Stimulated activated CD4-positive, alpha-beta T cell treated with anti-CD3 and anti-CD28 coated beads, TNF-alpha, amount 100 ng/mL, for 1 hour (primary cell): ENCODE measurements at regions not wholly inside any gene's neighbourhood (a gene's known extent, or its start where the extent isn't known, plus 50 kb on each side); places are given as distances from the start of the nearest gene placed in this dataset.

ENCODE experiments used
- DNase-seq, 3 donors: peaks; one replicate each; pipeline ENCODE4 v3.0.0-alpha.2; 2020; ENCODE audit warnings: low read depth in 3 of 3, low spot score in 1 of 3

DNA sequence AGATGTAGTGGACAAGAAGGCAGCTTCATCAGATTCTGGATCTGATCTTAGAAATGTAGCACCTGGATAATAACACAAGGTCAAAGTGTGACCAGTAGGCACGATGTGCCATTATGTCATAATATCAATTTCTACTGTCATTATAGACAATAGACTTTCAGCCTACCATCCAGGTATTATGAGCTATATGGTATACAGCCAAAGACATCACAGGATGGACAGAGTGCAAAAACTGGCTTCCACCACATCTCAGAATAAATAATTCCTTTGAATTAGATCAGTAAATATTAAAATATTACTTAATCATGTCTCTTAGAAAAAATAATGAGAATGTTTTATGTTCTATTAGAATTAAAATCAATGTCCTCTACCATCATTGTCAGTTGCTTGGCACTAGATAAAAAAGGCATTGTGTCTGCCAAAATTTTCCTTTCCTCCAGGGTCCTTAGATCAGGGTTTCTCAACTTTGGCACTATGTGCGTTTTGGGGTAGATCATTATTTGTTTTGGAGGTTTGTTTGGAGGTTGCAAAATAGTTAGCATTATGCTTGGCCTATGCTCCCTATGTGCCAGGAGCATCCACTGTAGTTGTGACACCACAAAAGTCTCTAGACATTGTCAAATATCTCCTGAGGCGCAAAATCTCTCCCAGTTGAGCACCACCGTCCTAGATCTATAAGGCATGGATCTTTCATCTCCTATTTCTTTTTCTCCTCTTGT lies 86.7 kb upstream of the NRIP1 start:
- no peak for DNase-seq

DNA sequence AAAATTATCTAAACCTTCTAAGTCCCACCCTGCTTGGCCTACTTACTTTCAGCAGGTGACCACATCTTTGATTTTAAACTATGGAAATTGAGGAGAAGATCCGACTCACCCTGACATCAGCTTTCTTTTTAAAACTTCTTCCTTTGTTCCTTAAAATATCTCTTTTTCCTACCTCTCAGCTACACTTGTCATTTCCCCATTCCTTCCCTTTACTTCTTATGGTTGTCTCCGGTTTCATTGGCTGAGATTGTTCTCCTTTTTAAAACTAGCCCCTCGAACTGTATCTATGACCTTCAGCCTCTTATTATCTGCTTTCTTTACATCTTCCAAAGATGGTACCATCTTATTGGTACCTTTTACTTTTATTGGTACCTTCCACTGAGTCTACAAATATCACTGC lies 87.8 kb upstream of the NRIP1 start:
- no peak for DNase-seq

DNA sequence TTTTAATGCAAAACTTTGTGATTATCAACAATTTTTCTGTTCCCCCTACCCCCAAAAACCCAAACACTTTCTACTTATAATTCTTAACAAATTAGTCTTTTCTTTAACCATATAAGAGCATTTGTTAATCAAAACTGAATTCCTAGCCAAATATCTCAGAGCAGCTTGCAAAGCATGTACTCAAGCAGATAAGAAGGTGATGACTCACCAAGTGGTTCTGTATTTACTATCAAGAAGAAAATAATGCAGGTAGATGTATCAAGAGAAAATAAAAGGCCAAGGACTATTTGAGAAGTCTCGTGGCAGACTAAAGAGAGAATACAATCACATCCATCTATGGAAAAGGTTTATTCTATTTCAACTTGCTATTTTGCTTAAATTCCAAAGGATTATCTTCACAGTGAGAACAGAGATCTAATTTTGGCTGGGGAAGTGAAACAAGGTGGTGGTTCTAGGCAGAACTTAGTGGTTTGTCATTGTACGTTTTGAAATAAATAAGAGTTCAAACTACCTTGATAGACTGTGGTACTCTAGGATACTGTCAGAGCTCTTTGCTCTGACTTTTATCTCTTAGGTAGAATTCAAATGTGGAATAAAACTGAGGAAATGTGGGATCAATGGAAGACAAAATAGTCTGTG lies 94.7 kb upstream of the NRIP1 start:
- no peak for DNase-seq

DNA sequence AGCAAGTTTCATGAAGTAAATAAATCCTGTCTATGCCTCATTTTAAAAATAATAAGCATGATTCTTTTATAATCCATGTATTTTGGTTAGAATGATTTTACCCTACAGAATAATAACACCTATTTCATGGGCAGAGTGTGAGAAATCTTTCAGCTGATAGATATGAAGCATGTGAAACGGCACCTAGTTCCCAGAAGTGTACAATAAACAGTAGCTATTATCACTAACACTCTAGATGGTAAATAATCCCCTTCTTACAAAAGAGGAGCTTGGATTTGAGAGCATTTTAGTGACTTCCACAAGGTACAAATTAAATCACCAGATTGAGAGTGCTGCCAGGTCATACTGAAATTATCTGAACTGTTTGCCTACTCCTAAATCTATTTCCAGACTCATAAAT lies 95.3 kb upstream of the NRIP1 start:
- DNase-seq, result no peak

DNA sequence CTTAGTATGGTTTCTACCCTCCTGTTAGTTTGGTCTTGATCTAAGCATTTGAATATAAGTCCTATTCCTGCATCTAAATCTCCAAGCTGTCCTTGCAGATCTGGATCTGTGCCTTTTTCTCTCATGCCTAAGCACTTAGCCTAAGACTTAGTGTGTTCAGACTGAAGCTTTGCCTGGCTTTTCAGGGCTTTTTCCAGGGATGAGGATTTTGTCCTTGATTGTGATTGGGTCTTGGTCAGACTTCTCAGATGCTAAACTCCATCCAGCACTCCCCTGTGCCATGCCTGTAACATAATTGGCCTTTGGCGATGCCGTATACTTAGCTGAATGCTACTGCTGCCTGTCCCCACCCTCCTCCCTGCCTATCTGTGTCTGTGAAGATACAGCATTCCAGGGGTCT lies 98.1 kb upstream of the NRIP1 start:
- DNase-seq, result no peak

DNA sequence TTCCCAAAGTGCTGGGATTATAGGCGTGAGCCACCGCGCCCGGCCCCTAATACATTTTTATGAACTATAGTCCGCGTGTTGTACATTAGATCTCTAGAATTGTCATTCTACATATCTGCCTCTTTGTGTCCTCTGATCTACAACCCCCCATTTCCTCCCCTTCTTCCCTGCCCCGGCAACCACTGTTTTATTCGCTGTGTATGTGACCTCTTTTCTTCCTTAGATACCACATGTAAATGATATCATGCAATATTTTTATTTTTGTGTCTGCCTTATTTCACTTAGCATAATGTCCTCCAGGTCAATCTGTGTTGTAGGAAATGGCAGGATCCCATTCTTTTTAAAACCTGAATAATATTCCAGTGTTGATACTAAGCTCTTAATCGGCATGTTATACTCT lies 99.5 kb upstream of the NRIP1 start:
- DNase-seq, result no peak

DNA sequence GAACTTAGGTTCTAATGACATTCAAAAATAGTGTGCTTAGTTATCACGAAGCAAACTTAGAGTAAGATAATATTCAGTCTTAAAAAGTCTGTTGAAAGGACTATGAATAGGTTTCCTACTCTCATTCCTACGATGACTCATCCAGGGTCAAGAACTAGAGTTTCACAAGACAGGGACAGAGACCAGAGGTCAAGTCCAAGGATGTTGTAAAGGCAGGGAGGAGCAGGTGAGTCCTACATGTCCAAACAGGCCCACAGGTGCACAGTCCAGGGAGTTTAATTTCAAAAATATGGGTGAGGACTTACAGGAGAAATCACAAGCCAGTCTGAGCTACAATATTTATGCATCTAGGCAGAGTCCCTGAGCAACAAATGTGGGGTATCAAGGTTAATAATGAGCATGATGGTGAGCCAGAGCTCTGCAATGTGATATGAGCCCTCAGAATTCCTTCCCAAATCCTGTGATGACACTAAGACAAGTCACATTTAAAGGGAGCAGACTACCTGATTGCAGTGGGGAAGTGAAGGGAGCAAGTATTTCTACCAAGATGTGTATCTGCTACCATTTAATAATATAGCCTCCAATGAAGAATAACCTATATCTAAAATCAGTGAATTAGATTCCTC lies 100.0 kb upstream of the NRIP1 start:
- no peak for DNase-seq

DNA sequence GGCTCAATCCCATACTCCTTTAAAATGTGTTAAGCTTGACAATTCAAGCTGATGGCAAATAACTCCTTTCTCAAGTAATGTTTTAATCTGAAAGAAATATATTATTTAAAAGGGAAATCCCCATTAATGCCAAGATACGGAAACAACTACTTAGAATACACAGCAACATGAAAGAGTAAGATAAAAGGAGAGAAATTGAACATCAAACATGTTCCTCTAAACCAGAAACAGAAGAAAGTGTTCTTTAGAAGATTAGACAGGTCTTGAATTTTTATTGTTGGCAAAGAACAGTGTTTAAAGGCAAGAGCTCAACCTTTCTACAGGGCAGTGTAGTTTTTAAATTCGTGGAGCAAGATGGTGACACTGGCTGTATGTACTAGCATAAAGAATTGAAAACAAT lies 105.8 kb upstream of the NRIP1 start:
- DNase-seq, result no peak

DNA sequence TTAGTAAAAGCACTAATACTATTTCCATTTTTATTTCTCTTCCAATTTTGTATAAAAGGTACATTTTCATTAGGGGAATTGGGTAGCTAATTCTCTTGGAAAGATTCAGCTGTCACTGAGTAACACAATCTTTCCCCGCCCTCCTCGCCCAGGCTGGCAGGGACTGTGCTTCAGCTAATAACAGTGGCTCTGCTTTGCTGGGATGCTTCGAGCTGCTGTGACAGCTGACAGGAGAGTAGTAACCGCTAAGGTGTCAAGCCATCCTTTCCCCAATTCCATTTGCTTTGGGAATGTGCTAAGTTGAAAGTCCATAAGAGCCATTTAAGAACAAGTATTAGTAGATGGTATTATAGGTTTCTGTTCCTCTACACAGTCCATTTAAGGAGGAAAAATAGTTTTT lies 106.7 kb upstream of the NRIP1 start:
- no peak for DNase-seq

DNA sequence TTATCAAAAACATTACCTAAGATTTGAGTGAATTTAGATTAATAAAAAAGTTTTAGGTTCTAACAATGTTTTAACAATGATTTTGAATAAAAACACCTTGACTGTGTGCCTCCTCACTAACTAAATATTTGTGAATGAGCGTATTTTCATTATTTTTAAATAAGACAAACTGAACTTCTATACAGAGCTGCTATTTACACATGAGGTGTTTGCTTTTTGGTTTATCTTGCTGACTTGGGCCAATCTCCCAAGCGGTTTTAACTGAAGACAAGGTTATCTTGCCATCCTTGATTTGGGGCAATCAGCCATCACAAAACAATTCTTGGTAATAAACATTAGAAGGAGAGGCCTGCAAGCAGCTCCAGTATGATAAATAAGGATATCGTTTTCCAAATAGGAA lies 108.2 kb upstream of the NRIP1 start:
- no peak for DNase-seq

DNA sequence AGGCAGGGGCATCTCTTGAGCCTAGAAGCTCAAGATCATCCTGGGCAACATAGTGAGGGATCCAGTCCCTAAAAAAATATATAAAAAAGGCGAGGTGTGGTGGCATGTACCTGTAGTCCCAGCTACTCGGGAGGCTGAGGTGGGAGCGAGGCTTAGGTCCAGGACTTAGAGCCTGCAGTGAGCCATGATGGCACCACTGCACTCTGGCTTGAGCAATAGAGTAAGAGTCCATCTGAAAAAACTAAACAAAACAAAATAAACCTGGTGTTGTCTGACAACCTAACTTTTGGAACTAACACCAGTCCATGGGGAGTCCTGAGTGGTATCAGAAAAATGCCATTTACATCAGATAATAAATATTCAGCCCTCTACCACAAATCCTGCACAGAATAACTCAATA lies 110.1 kb upstream of the NRIP1 start:
- no peak for DNase-seq

DNA sequence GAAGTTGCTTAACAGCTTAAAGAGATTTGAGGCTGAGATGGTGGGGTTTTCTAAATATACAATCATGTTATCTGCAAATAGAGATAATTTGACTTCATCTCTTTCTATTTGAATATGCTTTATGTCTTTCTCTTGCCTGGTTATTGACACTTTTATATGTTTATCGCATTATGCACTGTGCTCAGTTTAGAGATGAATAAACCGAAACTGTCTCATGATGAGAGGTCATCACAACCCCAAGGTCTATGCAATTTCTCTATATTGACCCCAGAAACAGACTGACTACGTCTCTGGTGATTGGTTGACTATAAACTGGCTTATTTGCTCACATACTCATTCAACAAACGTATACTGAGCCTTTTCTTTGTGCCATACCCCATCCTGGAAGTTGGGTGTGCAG lies 117.9 kb upstream of the NRIP1 start:
- DNase-seq, result no peak

DNA sequence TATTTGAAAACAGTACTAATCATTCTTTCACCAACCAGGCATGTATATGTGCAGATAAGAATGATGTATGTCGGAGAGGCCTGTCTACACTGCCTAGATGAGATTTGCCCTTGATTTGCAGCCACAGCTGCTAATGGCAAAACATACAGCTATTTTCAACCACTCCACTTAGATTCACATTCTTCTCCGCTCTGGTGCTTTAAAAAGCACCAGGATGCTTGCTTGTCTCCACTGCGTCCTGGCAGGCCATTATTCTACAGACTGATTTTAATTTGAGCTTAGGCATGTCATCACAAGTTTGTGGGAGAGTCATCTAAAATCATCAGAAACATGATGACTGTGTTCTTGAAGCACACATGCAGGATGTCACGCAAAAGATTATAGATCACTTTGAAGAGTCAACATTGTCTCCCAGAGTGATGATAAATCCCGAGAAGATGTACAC lies 119.0 kb upstream of the NRIP1 start:
- no peak for DNase-seq

DNA sequence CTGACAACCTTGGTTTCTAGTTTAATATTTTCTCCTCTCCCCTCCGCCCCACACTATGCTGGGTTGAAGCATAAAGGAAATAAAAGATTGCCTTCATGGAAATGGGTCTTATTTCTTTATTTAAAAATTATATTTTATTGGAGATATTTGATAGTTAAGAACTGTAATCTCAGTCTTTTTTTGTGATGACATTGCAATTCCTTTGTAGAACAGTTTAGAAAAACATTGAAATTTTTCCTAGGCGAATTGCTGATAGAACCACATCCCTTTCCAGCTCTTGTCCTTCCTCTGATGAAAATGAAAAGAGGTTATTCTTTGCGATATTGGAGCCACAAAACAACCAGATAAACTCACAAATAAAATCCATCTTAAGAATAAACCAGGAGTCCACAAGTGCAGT lies 125.6 kb upstream of the NRIP1 start:
- DNase-seq, result no peak

DNA sequence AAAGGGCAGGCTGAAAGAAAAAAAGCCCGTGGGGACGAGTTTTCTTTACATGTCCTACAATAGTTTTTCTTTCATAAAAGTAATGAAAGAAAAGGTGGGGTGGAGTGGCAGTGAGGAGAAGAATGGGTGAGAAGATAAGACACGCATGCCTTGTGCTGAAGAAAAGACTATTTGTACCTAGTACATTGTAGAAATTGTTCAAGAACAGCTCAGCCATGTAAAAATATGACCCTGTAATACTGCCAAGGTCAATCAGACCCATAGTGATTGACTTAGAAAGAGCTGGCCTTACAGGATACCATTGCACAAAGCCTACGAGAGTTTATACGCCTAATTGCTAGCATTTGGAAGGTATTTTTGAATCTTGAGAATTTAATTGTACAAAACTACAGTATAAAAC lies 126.0 kb upstream of the NRIP1 start:
- DNase-seq, result no peak

DNA sequence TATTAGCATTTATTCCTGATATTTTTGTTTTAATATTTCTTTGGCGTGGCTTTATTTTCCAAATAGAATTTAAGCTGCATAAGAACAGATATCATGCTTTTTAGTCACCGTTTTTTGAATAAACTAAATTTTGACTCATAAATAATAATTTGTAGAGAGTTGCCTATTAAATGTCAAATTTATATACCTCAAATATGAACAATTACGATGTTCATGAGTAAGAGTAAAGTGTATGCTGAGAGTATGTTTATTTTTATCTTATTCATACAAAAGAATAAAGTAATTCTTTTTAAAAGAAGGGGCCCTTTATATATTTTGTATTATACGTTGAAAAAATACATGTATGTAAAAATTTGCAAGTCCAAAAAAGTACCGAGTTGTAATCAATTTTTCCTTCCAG lies 126.5 kb upstream of the NRIP1 start:
- no peak for DNase-seq

DNA sequence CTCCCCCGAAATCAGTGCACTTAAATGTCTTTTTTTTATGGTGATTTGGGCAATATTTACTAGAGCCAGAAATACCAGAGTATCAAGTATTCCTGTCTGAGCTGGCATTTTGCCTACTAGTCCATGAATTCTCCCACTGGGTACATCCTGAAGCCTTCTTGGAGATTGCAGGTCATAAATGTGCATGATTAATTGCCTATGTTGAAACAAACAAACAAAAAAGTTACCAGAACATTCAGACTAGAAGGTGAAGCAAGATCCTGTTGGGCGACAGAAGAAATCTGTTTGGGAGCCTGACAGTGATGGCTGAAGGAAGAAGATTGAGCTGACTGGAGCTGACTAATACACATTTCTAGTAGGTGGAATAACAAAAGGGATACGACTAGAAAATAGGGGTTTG lies 127.4 kb upstream of the NRIP1 start:
- DNase-seq, result no peak

DNA sequence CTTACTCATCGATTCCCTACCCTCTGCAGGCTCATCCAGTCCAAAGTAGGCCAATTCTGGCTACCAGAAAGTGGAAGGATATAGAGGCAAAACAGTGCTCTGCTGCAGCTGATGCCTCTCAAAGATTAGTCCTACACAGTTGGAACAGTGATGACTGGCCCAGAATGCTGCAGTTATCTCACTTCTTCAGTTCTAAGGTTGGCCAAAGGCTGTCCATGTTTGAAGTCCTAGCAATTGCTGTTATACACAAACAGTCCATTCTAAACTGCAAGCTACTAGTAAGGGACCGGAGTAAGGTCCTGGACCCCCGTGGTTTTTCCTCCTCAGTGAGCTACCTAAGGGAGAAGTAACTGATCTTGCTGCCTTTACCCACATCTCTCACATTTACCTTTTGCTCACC lies 129.1 kb upstream of the NRIP1 start:
- no peak for DNase-seq

DNA sequence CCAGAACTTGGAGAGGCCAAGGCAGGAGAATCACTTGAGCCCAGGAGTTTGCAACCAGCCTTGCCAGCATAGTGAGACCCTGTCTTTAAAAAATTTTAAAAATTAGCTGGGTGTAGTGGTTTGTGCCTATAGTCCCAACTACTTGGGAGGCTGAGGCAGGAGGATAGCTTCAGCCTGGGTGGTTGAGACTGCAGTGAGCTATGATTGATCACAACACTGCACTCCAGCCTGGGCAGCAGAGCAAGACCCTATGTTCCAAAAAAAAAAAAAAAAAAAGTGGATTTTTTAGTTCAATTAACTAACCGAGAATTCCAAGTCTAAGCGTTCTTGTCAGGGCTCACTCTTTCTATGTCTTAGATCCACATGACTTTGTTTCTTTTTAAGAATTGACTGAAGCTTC lies 130.3 kb upstream of the NRIP1 start:
- DNase-seq, result no peak

DNA sequence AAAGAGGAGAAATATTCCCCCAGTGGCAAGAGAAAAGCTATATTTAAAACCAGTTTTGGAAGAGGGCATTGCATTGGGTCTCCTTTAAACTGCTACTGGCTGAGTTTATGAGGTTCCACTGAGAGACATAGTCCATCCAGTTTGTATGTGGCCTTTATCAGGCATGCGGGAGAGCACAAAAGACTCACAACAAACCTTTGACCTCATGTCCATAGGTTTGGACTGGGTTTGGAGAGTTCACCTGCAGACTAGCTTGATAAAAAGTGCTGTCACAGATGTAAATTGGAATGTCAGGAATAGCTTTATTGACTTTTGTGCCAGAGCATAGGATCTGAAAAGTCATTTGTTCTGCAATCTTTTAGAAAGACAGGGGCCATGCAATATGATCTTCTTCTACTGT lies 131.0 kb upstream of the NRIP1 start:
- no peak for DNase-seq

DNA sequence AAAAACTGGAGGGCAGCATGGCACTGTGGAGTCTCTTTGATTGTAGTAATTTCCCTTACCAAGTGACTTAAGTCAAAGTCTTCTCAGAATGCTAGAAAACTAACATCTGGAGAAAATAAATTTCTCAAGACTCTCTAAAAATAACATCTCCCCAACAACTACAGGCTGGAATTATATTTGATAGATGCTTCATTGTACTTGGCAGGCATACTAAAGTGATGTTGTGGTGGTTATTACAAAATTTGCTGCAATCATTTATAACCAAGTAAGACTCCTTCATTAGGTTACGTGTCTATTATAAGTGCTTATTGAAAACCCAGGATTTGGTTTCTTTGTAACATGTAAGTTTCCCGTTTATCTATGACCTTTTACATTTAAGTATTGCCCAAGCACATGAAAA lies 132.9 kb upstream of the NRIP1 start:
- DNase-seq, result no peak

DNA sequence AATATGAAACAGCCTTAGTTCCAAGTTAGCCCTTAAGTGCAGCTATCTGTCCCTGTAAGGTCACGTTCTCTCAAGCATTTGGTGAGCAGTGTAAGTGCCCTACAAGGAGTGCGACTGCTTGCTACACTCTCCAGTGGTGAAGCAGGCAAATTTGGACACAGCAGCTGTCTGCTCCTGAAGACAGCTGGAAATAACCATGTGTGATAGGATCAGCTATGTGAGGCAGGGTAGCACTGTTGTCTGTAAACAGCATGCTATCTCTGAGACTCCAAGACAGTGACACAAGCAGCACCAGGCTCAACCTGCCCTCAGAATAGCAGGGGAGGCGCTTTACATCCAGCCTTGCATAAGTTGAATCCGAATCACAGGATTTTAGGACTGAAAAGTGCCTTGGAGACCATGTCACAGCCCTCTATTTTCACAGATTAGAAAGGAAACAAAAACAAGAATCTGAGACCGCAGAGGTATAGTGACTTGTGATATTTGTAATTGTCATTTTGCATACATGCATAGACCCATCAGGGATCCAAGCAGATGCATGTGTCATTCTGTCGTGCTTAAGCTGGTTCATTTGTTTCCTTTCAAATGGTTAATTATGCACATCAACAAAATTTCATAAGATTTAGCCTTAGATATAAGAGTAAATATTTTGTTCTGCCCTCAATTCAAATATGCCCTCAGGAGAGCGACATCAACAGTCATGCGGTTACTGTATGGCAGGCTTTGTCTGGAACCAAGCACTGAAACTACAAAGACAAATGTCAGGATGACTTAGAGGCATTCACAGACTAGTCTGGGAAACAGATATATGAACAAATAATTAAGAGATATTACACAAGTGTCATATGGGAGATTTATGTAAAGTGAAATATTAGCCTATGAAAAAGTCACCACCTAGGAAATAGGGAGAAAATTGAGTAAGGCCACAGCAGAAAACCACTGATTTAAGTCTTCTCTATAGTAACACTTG lies 134.9 kb upstream of the NRIP1 start:
- DNase-seq, result no peak
